SJSA1 (cell line): ENCODE measurements at regions not wholly inside any gene's neighbourhood (a gene's known extent, or its start where the extent isn't known, plus 50 kb on each side); places are given as distances from the start of the nearest gene placed in this dataset.

Experiments used
- DNase-seq, 2 experiments: peaks; one replicate each; pipeline ENCODE4 v3.0.0-alpha.2; 2015 to 2020; ENCODE audit warnings: low spot score in 2 of 2, low read depth in 1 of 2
- H3K27ac ChIP-seq: fragments of 250-450 bp; sonication (Bioruptor Pico); 2 replicates; pipeline ENCODE4 v1.5.1; 2020; ENCODE audit warnings: mild to moderate bottlenecking, moderate library complexity
- H3K27me3 ChIP-seq: fragments of 250-450 bp; sonication (Bioruptor Pico); replicated peaks from 2 replicates; pipeline ENCODE4 v1.5.1; 2020; ENCODE audit warnings: mild to moderate bottlenecking, moderate library complexity
- H3K36me3 ChIP-seq: fragments of 250-450 bp; sonication (Bioruptor Pico); 2 replicates; pipeline ENCODE4 v1.5.1; 2020; ENCODE audit warnings: mild to moderate bottlenecking
- H3K4me1 ChIP-seq: fragments of 250-450 bp; sonication (Bioruptor Pico); replicated peaks from 2 replicates; pipeline ENCODE4 v1.6.1; 2021; ENCODE audit warnings: mild to moderate bottlenecking
- H3K4me3 ChIP-seq: fragments of 250-450 bp; sonication (Bioruptor Pico); 2 replicates; pipeline ENCODE4 v1.5.1; 2020; ENCODE audit warnings: mild to moderate bottlenecking
- H3K9me3 ChIP-seq: fragments of 250-450 bp; sonication (Bioruptor Pico); replicated peaks from 2 replicates; pipeline ENCODE4 v1.5.1; 2020; ENCODE audit warnings: mild to moderate bottlenecking

DNA sequence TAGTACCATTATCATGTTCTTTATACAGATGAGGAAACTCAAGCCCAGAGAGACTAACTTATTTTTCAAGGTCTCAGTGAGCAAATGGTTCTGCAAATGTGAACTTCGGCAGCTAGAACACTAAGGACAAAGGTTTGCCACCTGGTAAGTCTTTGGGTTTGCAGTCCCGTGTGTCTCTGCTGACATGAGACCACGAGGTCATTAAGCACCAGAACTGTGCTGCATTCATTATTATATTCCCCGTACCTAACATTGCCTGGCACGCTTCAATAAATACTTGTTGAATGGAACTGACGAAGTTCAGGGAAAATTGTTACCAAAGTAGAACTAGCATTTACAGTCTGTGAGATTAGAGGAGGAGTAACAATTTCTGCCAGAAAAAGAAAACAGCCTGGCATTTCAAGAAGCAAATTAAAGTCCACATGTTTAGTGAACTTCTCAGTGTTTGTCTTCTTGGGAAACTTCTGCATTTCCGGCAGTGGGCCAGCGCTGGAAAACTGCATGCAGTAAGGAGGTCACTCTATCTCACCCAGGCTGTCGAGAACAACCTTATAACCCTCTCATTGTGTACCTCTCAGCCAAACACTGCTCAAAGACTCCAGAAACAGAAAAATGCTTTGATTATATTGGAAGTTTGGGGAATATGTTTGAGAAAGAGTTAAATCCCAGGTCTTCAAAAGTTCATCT, 67.4 kb upstream of the CPEB2 start:
- H3K4me3 ChIP-seq = no peak overlapping the region
- no peak overlapping the region for H3K27ac ChIP-seq
- no peaks in the 10 kb centered on the region for H3K9me3 ChIP-seq
- no peak for DNase-seq
- H3K27me3 ChIP-seq = no peaks in the 10 kb centered on the region
- H3K36me3 ChIP-seq = no peaks in the 10 kb centered on the region
- no peaks in the 10 kb centered on the region for H3K4me1 ChIP-seq

GRCh38 chr4:14943749-14944148, 58.5 kb upstream of the CPEB2 start:
- Histone ChIP-seq H3K27ac (no peak overlapping the region), H3K36me3 (no peaks in the 10 kb centered on the region), H3K9me3 (no peaks in the 10 kb centered on the region), H3K4me3 (no peak overlapping the region), H3K4me1 (no peaks in the 10 kb centered on the region), H3K27me3 (no peaks in the 10 kb centered on the region)
- no peak for DNase-seq

- Histone ChIP-seq H3K9me3 (no peaks in the 10 kb centered on the region), H3K27ac (no peak overlapping the region), H3K4me3 (no peak overlapping the region), H3K27me3 (no peaks in the 10 kb centered on the region), H3K4me1 (no peaks in the 10 kb centered on the region), H3K36me3 (no peaks in the 10 kb centered on the region)
- DNase-seq = no peak
These were observed 49.9 kb upstream of the CPEB2 start for GRCh38 chr4:14952352-14952751.
